ENCODE measurements at regions not wholly inside any gene's neighbourhood (a gene's known extent, or its start where the extent isn't known, plus 50 kb on each side); places are given as distances from the start of the nearest gene placed in this dataset.

DNA sequence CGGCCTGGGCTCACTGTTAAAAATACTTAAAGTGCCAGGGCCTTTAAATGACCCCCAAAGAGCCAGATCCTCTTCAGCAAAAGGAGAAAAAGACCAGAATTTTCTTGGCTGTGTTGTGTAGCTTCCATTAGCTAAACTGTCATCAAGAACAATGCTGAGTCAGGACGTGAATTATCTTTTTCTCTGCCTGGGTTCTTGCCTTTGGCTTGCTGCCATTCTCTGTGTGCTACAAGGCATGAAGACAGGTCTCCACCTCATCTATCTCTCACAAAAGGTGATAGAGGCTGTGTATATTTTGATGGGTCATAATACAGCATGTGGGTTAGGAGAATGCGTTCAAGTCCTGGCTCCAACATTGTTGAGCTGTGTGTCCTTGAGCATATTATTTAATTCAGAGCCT, 52.4 kb upstream of the SELENOK start:
- DNase-seq, result no peak

DNA sequence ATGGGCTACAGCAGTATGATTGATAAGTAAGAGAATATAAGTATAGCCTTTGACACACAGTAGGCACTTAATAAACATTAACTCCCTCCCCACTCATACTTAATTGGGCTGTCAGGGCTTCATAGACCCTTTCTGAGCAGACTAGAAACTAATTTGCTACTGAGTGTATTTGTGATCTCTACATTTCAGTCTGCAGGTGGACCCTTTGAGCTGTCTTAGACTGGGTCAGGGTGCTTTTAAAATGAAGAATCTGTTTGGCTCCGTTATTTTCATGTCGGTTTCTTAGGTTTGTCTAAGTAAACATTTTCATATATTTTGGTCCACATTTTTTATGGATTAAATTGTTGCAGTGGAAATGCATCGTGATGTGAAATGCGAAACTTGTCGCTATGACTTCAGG, 50.3 kb upstream of the SELENOK start:
- DNase-seq, result no peak

Data from SHP77 (cell line).